ENCODE measurements at regions not wholly inside any gene's neighbourhood (a gene's known extent, or its start where the extent isn't known, plus 50 kb on each side); places are given as distances from the start of the nearest gene placed in this dataset.
A peak's percentile ranks its signal among the peaks of the same experiment; 100 is the strongest.

- DNase-seq (ENCODE audit: low spot score): no peak
- ATAC-seq: no peak
Measured at GRCh38 chr4:175946472-175947116, 119.0 kb upstream of the WDR17 start.

- no peak for DNase-seq (ENCODE audit: low spot score)
- no peak for ATAC-seq
Measured at GRCh38 chr4:175947117-175947722, 118.4 kb upstream of the WDR17 start.

- ATAC-seq: peak; percentile 42
- DNase-seq (ENCODE audit: low spot score): no peak
Measured at GRCh38 chr4:175951794-175952193, 113.8 kb upstream of the WDR17 start.

- ATAC-seq (no peak), DNase-seq (ENCODE audit: low spot score) (no peak)
Measured at GRCh38 chr4:175953116-175953515, 112.5 kb upstream of the WDR17 start.

- ATAC-seq: no peak
- no peak for DNase-seq (ENCODE audit: low spot score)
Measured at GRCh38 chr4:175953960-175954521, 111.6 kb upstream of the WDR17 start.

- peak; percentile 42 for ATAC-seq
- no peak for DNase-seq (ENCODE audit: low spot score)
Measured at GRCh38 chr4:175954685-175955084, 111.0 kb upstream of the WDR17 start.

- DNase-seq (ENCODE audit: low spot score) (no peak), ATAC-seq (no peak)
Measured at GRCh38 chr4:175961604-175962003, 104.0 kb upstream of the WDR17 start.

- no peak for DNase-seq (ENCODE audit: low spot score)
- peak; percentile 39 for ATAC-seq
Measured at GRCh38 chr4:175970072-175970471, 95.6 kb upstream of the WDR17 start.

- no peak for DNase-seq (ENCODE audit: low spot score)
- ATAC-seq: no peak
Measured at GRCh38 chr4:175970724-175971123, 94.9 kb upstream of the WDR17 start.

GRCh38 chr4:175971388-175972179 lies 94.1 kb upstream of the WDR17 start:
- DNase-seq (ENCODE audit: low spot score) (no peak), ATAC-seq (no peak)

- ATAC-seq (no peak), DNase-seq (ENCODE audit: low spot score) (no peak)
Measured at GRCh38 chr4:175973027-175973923, 92.4 kb upstream of the WDR17 start.

- DNase-seq (ENCODE audit: low spot score): no peak
Measured at GRCh38 chr4:175983636-175984035, 82.0 kb upstream of the WDR17 start.

GRCh38 chr4:175986668-175987067 lies 79.0 kb upstream of the WDR17 start:
- DNase-seq (ENCODE audit: low spot score): no peak
- no peak for ATAC-seq

More at GRCh38 chr4:175983636-175984035, 82.0 kb upstream of the WDR17 start:
- ATAC-seq: no peak

- ATAC-seq: no peak
Measured at GRCh38 chr4:175988511-175988910, 77.1 kb upstream of the WDR17 start.

GRCh38 chr4:175996206-175996605 lies 69.4 kb upstream of the WDR17 start:
- DNase-seq (ENCODE audit: low spot score): no peak
- ATAC-seq: no peak

More at GRCh38 chr4:175988511-175988910, 77.1 kb upstream of the WDR17 start:
- DNase-seq (ENCODE audit: low spot score): no peak

GRCh38 chr4:175997291-175997690 lies 68.3 kb upstream of the WDR17 start:
- no peak for ATAC-seq
- DNase-seq (ENCODE audit: low spot score): no peak

GRCh38 chr4:175998782-175999181 lies 66.9 kb upstream of the WDR17 start:
- no peak for ATAC-seq
- no peak for DNase-seq (ENCODE audit: low spot score)

GRCh38 chr4:175999944-176000343 lies 65.7 kb upstream of the WDR17 start:
- peak; percentile 31 for ATAC-seq
- DNase-seq (ENCODE audit: low spot score): no peak

GRCh38 chr4:176001151-176002006 lies 64.3 kb upstream of the WDR17 start:
- DNase-seq (ENCODE audit: low spot score) (peak; percentile 45), ATAC-seq (peak; percentile 63)
